PC-3 (cell line): ENCODE measurements at regions not wholly inside any gene's neighbourhood (a gene's known extent, or its start where the extent isn't known, plus 50 kb on each side); places are given as distances from the start of the nearest gene placed in this dataset.

Experiments
- ATAC-seq: fragments of 200-7000 bp; cut with Tn5 transposase; 2 replicates; pipeline ENCODE4 v1.9.1; 2020; ENCODE audit warnings: mild to moderate bottlenecking, moderate library complexity
- BruUV-seq: library from RNA; stranded (reverse); fragments of 400-500 nt; replicated peaks from 2 replicates; lab custom pipeline; 2021; lab: Mats Ljungman, UMichigan
- CTCF ChIA-PET: fragments of 300-600 bp; sonication (Branson Sonifier 250); formaldehyde crosslinking; loops from one replicate; lab custom pipeline; 2022; ENCODE audit warnings: antibody characterized with exemption; lab: Charles Lee
- POLR2A ChIA-PET: fragments of 300-600 bp; sonication (Branson Sonifier 250); formaldehyde crosslinking; loops from one replicate; lab custom pipeline; 2022; ENCODE audit warnings: antibody characterized with exemption; ENCODE audit not compliant: unreplicated experiment; lab: Charles Lee
- DNase-seq: peaks from one replicate; pipeline ENCODE4 v3.0.0-alpha.2; 2015
- H2AFZ ChIP-seq: fragments of 300-600 bp; sonication (generic); 2 replicates; pipeline ENCODE4 v1.6.0; 2016; ENCODE audit warnings: antibody characterized with exemption, low read length
- H3F3A ChIP-seq: fragments of 300-600 bp; sonication (generic); one replicate; pipeline ENCODE4 v1.6.0; 2017; ENCODE audit warnings: antibody characterized with exemption, low read length, control low read depth, mild to moderate bottlenecking; ENCODE audit not compliant: unreplicated experiment
- H3K27ac ChIP-seq: fragments of 300-600 bp; sonication (generic); 2 replicates; pipeline ENCODE4 v1.5.1; 2016; ENCODE audit warnings: mild to moderate bottlenecking, low read length
- H3K27me3 ChIP-seq: fragments of 300-600 bp; sonication (generic); 2 replicates; pipeline ENCODE4 v1.6.1; 2016; ENCODE audit warnings: low read length, mixed read lengths
- H3K36me3 ChIP-seq: fragments of 300-600 bp; sonication (generic); 2 replicates; pipeline ENCODE4 v1.6.1; 2016; ENCODE audit warnings: low read depth, mixed run types, low read length, mixed read lengths
- H3K4me1 ChIP-seq: fragments of 300-600 bp; sonication (generic); 2 replicates; pipeline ENCODE4 v1.5.1; 2016; ENCODE audit warnings: low read length; ENCODE audit not compliant: insufficient read depth
- H3K4me2 ChIP-seq: fragments of 300-600 bp; sonication (generic); 2 replicates; pipeline ENCODE4 v1.6.0; 2016; ENCODE audit warnings: low read length
- H3K4me3 ChIP-seq: fragments of 300-600 bp; sonication (generic); 2 replicates; pipeline ENCODE4 v1.5.1; 2016; ENCODE audit warnings: mild to moderate bottlenecking, low read length, mixed read lengths
- H3K79me2 ChIP-seq: fragments of 300-600 bp; sonication (generic); 2 replicates; pipeline ENCODE4 v1.6.1; 2017; ENCODE audit warnings: low read length, mixed read lengths
- H3K9ac ChIP-seq: fragments of 300-600 bp; sonication (generic); 2 replicates; pipeline ENCODE4 v1.6.0; 2016; ENCODE audit warnings: mild to moderate bottlenecking, low read length
- H3K9me2 ChIP-seq: fragments of 300-600 bp; sonication (generic); replicated peaks from 2 replicates; pipeline ENCODE4 v1.6.1; 2016; ENCODE audit warnings: mixed run types, low read length, mixed read lengths
- H3K9me3 ChIP-seq: fragments of 300-600 bp; sonication (generic); 2 replicates; pipeline ENCODE4 v1.6.1; 2016; ENCODE audit warnings: low read length, mixed read lengths
- H4K20me1 ChIP-seq: fragments of 300-600 bp; sonication (generic); 2 replicates; pipeline ENCODE4 v1.6.1; 2016; ENCODE audit warnings: low read length, mixed read lengths
- EZH2 ChIP-seq: fragments of 300-600 bp; sonication (generic); IDR thresholded peaks from one replicate; pipeline ENCODE4 v1.6.1; 2017; ENCODE audit warnings: antibody characterized with exemption, mild to moderate bottlenecking, low read length; ENCODE audit not compliant: unreplicated experiment
- EZH2phosphoT487 ChIP-seq: fragments of 300-600 bp; sonication (generic); IDR thresholded peaks from 2 replicates; pipeline ENCODE4 v1.6.1; 2018; ENCODE audit warnings: mild to moderate bottlenecking, antibody characterized with exemption, low read length, borderline replicate concordance
- intact Hi-C: fragments of 100-400 bp; cut with micrococcal nuclease; formaldehyde crosslinking; loops from 2 replicates; pipeline ENCODE4 v1.9.0; 2023
- TF ChIP-seq, protein P1 (sequence below): fragments of 300-600 bp; sonication (generic); conservative IDR thresholded peaks from 2 replicates; pipeline ENCODE4 v1.5.1; 2017; ENCODE audit warnings: antibody characterized with exemption, low read depth, mild to moderate bottlenecking, low read length

DNA sequence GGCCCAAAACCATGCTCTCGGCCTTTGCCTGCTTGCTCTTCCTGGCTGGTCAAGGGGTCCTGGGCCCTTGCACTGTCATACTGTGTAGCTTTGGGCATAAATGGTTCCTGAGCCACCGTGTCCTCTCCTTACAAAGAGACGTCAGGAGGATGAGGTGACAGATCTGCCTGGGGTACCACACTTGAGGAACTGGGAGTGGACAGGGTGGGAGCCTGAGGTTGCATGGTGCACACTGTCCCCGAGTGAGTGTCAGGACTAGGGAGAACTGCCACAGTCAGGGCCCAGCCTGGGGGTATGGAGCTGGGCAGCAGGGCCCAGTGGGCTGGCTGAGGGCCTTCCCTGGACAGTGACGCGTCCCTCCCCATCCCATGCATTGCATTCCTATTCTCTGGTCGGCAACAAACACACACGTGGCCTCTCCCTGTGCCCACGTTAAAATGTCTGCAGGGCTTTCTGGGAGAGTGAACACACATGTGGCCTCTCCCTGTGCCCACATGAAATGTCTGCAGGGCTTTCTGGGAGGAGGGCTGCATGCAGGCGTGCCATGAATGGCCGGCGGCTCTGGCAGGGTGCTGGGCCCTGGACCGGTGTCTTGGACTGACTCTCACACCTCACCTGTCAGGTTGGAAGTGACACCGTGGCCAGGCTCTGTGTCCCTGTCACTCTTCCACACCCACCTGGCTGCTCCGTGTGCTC, 122.1 kb upstream of the COL5A1 start:
- CTCF ChIA-PET = no interaction called here
- H3F3A ChIP-seq = no peaks in the 10 kb centered on the region
- no peak for DNase-seq
- TF ChIP-seq EZH2 (no peak), EZH2phosphoT487 (no peak)
- TF ChIP-seq, protein P1, sequence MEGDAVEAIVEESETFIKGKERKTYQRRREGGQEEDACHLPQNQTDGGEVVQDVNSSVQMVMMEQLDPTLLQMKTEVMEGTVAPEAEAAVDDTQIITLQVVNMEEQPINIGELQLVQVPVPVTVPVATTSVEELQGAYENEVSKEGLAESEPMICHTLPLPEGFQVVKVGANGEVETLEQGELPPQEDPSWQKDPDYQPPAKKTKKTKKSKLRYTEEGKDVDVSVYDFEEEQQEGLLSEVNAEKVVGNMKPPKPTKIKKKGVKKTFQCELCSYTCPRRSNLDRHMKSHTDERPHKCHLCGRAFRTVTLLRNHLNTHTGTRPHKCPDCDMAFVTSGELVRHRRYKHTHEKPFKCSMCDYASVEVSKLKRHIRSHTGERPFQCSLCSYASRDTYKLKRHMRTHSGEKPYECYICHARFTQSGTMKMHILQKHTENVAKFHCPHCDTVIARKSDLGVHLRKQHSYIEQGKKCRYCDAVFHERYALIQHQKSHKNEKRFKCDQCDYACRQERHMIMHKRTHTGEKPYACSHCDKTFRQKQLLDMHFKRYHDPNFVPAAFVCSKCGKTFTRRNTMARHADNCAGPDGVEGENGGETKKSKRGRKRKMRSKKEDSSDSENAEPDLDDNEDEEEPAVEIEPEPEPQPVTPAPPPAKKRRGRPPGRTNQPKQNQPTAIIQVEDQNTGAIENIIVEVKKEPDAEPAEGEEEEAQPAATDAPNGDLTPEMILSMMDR = no peak
- no peak overlapping the region for H3K4me3 ChIP-seq
- no TSS peak for BruUV-seq
- H2AFZ ChIP-seq = no peak overlapping the region
- no peaks in the 10 kb centered on the region for H3K27me3 ChIP-seq
- H4K20me1 ChIP-seq = no peaks in the 10 kb centered on the region
- H3K79me2 ChIP-seq = no peaks in the 10 kb centered on the region
- H3K27ac ChIP-seq = no peak overlapping the region
- no peak for ATAC-seq
- H3K9ac ChIP-seq = no peak overlapping the region
- POLR2A ChIA-PET = no interaction called here
- H3K9me3 ChIP-seq = no peaks in the 10 kb centered on the region
- H3K36me3 ChIP-seq = no peaks in the 10 kb centered on the region
- no peaks in the 10 kb centered on the region for H3K9me2 ChIP-seq
- no peak overlapping the region for H3K4me2 ChIP-seq
- H3K4me1 ChIP-seq = no peaks in the 10 kb centered on the region
- intact Hi-C loops = no loop called here

DNA sequence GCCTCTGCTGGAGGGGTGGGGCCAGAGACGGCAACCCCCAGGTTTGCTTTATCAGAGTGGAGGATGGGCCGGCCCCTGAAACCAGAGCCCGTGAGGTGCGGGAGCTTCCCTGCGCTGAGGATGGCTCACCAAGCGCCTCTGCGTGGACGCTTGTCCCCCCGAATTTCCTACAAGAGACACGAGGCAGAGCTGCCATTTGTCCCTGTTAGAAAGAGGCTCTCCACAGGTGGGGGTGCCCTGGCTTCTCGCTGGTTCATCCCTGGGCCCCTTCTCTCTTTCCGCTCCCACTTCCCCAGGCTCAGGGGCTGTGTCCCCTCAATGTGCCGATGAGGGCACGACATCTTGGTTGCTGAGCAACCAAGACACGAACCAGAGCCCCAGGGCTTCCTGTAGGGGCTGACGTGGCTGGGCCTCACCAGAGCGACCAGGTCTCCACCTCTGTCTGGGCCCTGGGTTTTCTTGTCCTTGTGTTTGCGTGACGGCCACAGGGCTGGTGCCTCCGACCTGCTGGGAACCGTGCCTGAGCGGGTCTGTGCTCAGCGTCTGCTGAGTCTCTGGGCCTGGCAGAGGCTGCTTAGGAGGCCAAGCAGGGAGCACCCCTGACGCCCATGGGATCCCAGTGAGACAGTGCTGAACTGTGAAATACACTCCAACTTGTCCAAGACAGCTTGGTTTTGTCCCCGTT, 119.6 kb upstream of the COL5A1 start:
- H3K27me3 ChIP-seq = peaks cover 3% of the 10 kb centered on the region; the same call in 1 of the 2 replicates
- no peak overlapping the region for H3K4me3 ChIP-seq
- POLR2A ChIA-PET = no interaction called here
- H3K27ac ChIP-seq = no peak overlapping the region
- H3K9me2 ChIP-seq = no peaks in the 10 kb centered on the region
- H2AFZ ChIP-seq = no peak overlapping the region
- H4K20me1 ChIP-seq = no peaks in the 10 kb centered on the region
- H3K4me1 ChIP-seq = no peaks in the 10 kb centered on the region
- H3K36me3 ChIP-seq = no peaks in the 10 kb centered on the region
- CTCF ChIA-PET = interaction anchor here (0.6 kb wide), 1 partner anchor 315 kb away, joined by 3 read pairs; no protein-coding TSS in a partner anchor
- DNase-seq (no peak), ATAC-seq (no peak)
- intact Hi-C loops = no loop called here
- H3K4me2 ChIP-seq = no peak overlapping the region
- H3F3A ChIP-seq = no peaks in the 10 kb centered on the region
- no TSS peak for BruUV-seq
- no peak for TF ChIP-seq EZH2
- no peak for TF ChIP-seq EZH2phosphoT487
- TF ChIP-seq, protein P1 = no peak
- H3K79me2 ChIP-seq = no peaks in the 10 kb centered on the region
- H3K9me3 ChIP-seq = no peaks in the 10 kb centered on the region
- H3K9ac ChIP-seq = no peak overlapping the region

DNA sequence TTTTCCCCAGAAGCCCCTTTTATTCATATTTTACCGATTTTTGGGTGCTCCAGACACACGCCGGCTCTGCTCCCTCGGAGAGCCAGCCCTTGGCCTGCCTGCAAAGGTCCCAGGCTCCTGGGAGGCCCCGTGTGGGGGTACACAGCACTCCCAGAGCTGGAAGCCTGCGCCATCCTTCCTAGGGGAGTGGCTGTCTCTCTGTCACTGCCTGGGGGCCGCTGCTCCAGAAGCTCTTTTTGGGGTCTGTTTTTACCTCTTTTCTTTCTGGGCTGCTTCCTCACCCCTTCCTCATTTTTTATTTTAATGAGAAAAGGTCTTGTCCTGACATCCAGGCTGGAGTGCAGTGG, 119.1 kb upstream of the COL5A1 start:
- H3K9me2 ChIP-seq = no peaks in the 10 kb centered on the region
- H3K4me1 ChIP-seq = no peaks in the 10 kb centered on the region
- H3K79me2 ChIP-seq = no peaks in the 10 kb centered on the region
- H3K9ac ChIP-seq = no peak overlapping the region
- CTCF ChIA-PET = interaction anchor here (0.6 kb wide), 1 partner anchor 316 kb away, joined by 3 read pairs; no protein-coding TSS in a partner anchor
- no peaks in the 10 kb centered on the region for H3K36me3 ChIP-seq
- H3K9me3 ChIP-seq = no peaks in the 10 kb centered on the region
- intact Hi-C loops = no loop called here
- TF ChIP-seq, protein P1 = no peak
- no peak for TF ChIP-seq EZH2phosphoT487
- no peak for TF ChIP-seq EZH2
- H3K27me3 ChIP-seq = peaks cover 3% of the 10 kb centered on the region; the same call in 1 of the 2 replicates
- H3F3A ChIP-seq = no peaks in the 10 kb centered on the region
- H4K20me1 ChIP-seq = no peaks in the 10 kb centered on the region
- no TSS peak for BruUV-seq
- POLR2A ChIA-PET = no interaction called here
- H3K4me2 ChIP-seq = no peak overlapping the region
- ATAC-seq (no peak), DNase-seq (no peak)
- no peak overlapping the region for H2AFZ ChIP-seq
- H3K27ac ChIP-seq = no peak overlapping the region
- no peak overlapping the region for H3K4me3 ChIP-seq
